ENCODE measurements at regions not wholly inside any gene's neighbourhood (a gene's known extent, or its start where the extent isn't known, plus 50 kb on each side); places are given as distances from the start of the nearest gene placed in this dataset.
"Not testable (repeated sequence)": the region's sequence is repeated elsewhere in the genome, so short reads cannot be mapped to it uniquely, and the experiment has no call there.

- not testable (repeated sequence) for TF ChIP-seq CTCF, POLR2A (IDR thresholded peaks at IDR 0.05)
Measured at GRCh38 chr5:86466721-86467120, 151.0 kb upstream of the COX7C start.
